A549 (cell line): ENCODE measurements at regions not wholly inside any gene's neighbourhood (a gene's known extent, or its start where the extent isn't known, plus 50 kb on each side); places are given as distances from the start of the nearest gene placed in this dataset.

ENCODE experiments used
- CEBPB ChIP-seq, 2 experiments: fragments of >200 bp in 1 of 2; sonication (Bioruptor Twin) in 1 of 2; formaldehyde crosslinking in 1 of 2; IDR thresholded peaks; 2 replicates each; pipeline ENCODE4 v1.6.1; 2012 to 2016
- CTCF ChIP-seq: fragments of >200 bp; sonication (Bioruptor Twin); formaldehyde crosslinking; IDR thresholded peaks from 3 replicates; pipeline ENCODE4 v1.5.1; 2016
- EP300 ChIP-seq, 2 experiments: fragments of >200 bp; sonication (Bioruptor Twin); formaldehyde crosslinking; IDR thresholded peaks; 2 replicates in 1 of 2; 3 replicates in 1 of 2; pipeline ENCODE4 v1.6.1; 2016 to 2017
- HDAC2 ChIP-seq: fragments of 200-600 bp; sonication (generic); IDR thresholded peaks from 2 replicates; pipeline ENCODE4 v1.6.1; 2016
- JUN ChIP-seq, 2 experiments: fragments of >200 bp; sonication (Bioruptor Twin); formaldehyde crosslinking; IDR thresholded peaks; 2 replicates in 1 of 2; 3 replicates in 1 of 2; pipeline ENCODE4 v1.6.1; 2016 to 2017
- JUNB ChIP-seq: fragments of >200 bp; sonication (Bioruptor Twin); formaldehyde crosslinking; IDR thresholded peaks from 2 replicates; pipeline ENCODE4 v1.6.1; 2016
- KDM1A ChIP-seq: fragments of 200-600 bp; sonication (generic); IDR thresholded peaks from 2 replicates; pipeline ENCODE4 v1.6.1; 2016; ENCODE audit warnings: low read depth, mild to moderate bottlenecking
- POLR2A ChIP-seq: IDR thresholded peaks from 2 replicates; pipeline ENCODE4 v1.6.1; 2012; ENCODE audit warnings: mild to moderate bottlenecking, low read length
- RAD21 ChIP-seq, 2 experiments: fragments of >200 bp in 1 of 2; sonication (Bioruptor Twin) in 1 of 2; formaldehyde crosslinking in 1 of 2; IDR thresholded peaks in 1 of 2; conservative IDR thresholded peaks in 1 of 2; 2 replicates in 1 of 2; 3 replicates in 1 of 2; pipeline ENCODE4 v1.6.1; 2012 to 2018; ENCODE audit warnings: inconsistent platforms in 1 of 2
- SMC3 ChIP-seq: fragments of >200 bp; sonication (Bioruptor Twin); formaldehyde crosslinking; IDR thresholded peaks from 3 replicates; pipeline ENCODE4 v1.6.1; 2018; ENCODE audit warnings: inconsistent platforms
- USF2 ChIP-seq: fragments of 450-650 bp; IDR thresholded peaks from 2 replicates; pipeline ENCODE4 v1.6.1; 2014; ENCODE audit warnings: antibody characterized with exemption
- ZFP36 ChIP-seq: fragments of 450-650 bp; IDR thresholded peaks from 2 replicates; pipeline ENCODE4 v1.6.1; 2014; ENCODE audit warnings: borderline replicate concordance; ENCODE audit not compliant: partially characterized antibody
- TF ChIP-seq, protein P1 (sequence below): IDR thresholded peaks from 2 replicates; pipeline ENCODE4 v1.6.1; 2012

GRCh38 chr10:129048513-129048912, 418.5 kb upstream of the MGMT start:
- no peak for TF ChIP-seq CTCF
- TF ChIP-seq, protein P1, sequence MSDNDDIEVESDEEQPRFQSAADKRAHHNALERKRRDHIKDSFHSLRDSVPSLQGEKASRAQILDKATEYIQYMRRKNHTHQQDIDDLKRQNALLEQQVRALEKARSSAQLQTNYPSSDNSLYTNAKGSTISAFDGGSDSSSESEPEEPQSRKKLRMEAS: no peak
- TF ChIP-seq CEBPB (IDR thresholded peaks at IDR 0.05): no peak
- TF ChIP-seq SMC3: no peak
- TF ChIP-seq EP300 (IDR thresholded peaks at IDR 0.05): no peak
- no peak for TF ChIP-seq ZFP36
- TF ChIP-seq POLR2A: no peak
- no peak for TF ChIP-seq HDAC2
- TF ChIP-seq USF2: no peak
- no peak for TF ChIP-seq RAD21 (conservative IDR thresholded peaks at IDR 0.05 in 1 of 2, IDR thresholded peaks at IDR 0.05 in 1 of 2)
- no peak for TF ChIP-seq KDM1A
- no peak for TF ChIP-seq JUNB
- TF ChIP-seq JUN (IDR thresholded peaks at IDR 0.05): no peak
